Stimulated activated CD4-positive, alpha-beta T cell treated with anti-CD3 and anti-CD28 coated beads, TNF-alpha, amount 100 ng/mL, for 4 hours (primary cell): ENCODE measurements at regions not wholly inside any gene's neighbourhood (a gene's known extent, or its start where the extent isn't known, plus 50 kb on each side); places are given as distances from the start of the nearest gene placed in this dataset.

Source experiments
- DNase-seq, 3 experiments: peaks; one replicate each; pipeline ENCODE4 v3.0.0-alpha.2; 2020; ENCODE audit warnings: low read depth in 3 of 3

- DNase-seq: no peak
Observed at GRCh38 chr6:105966481-105966880, 119.7 kb upstream of the PRDM1 start.

DNA sequence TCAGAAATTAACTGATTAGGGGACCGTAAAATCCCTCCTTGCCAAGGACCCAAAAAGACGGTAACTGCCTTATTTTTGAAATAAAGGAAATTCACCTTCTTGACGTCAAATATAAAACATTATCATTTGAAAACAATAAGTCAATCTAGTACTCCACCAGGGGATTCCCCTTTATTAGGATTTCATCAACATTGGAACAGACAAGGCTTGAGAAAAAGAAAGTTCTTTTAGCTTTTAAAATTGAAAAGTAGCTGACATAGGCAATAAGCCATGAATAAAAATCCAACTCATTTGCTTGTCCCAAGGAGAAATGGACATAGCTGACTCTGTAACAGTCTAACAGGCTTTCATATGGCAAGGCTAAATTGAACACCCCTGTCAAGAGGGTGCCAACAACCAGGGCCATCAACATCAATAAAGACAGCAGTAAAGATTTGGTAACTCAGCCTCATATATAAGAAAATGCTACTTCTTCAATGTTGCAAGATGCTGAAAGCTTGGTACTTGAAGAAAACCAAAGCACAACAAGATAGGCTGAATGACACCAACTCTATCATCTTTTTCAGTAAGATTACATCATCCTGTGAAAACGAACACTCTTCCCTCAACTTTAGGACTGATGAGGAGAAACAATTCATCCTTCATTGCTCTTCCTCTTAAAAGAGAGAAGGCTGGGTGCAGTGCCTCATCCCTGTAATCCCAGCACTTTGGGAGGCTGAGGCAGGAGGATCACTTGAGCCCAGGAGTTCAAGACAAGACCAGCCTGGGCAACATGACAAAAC lies 121.0 kb upstream of the PRDM1 start:
- no peak for DNase-seq

DNA sequence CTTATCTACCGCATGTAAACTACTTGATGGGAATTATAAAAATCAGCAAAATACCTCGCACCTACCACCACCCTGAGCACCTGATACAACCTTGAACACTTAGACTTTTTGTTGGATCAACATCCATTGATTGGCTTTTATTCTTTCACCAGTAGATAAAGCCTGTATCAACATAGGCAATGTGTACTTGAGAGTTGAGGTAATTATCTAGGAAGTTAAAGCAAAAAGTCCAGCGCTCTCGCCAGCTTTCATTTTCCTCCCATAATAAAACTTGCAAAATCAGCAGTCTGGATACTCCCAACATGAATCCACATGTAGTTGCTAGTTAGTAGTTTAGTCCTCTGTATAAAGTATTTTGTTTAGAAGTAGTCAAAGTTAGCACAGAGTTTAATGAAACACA lies 132.0 kb upstream of the PRDM1 start:
- DNase-seq: no peak

DNA sequence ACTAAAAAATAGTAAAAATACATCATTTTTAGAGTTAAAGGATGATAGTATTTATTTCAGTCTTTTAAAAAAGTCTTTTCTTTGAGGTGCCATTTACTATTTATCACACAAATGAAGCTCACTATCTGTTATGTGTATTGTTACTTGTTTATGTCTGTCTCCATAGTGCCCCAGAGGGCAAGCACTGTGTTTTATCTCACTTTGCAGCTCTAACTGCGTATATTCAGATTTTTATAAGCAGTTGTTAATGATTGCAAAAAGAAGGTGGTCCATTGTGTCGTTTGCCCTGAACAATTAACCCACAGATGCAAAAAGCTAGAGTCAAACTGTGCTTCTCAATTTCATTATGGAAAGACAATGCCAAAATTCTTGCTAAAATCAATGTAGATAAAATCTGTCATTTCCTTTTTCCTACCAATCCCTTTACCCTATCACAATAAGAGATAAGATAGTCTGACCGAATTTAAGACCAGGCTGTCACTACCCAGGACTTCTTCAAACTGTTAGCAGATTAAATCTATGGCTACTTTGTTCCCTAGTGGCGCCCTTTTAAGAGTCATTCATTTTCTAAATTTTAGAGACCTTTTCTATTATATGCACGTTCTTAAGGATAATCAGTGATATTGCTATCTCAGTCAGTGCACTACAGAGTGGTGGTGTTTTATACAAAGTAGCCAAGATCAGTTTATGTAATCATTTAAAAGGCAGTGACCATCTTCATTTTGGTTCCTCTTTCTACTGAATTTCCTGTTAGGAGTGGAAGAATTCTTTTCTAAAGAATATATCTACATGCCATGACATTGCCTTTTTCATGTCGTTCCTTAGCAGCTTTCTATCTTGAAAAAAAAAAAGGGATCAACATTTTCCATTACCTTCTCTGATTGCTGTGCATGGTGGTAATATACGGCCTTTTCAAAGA lies 133.1 kb upstream of the PRDM1 start:
- DNase-seq: no peak

DNA sequence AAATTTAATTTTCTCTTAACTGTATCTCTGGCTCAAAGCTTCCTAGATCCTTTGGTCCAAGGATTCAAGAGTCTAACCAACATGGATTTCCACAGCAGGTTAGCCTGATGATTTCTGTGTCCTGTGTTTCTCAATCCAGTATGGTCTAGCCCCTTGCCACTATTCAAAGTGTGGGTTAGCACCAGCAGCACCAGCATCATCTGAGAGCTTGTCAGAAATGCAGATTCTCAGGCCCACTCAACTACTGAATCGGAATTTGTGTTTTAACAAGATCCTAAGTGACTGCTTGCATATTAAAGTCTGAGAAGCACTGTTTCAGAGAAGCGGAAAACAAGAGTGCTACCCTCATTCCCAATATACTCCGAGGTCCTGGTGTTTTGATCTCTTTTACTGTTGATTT lies 133.8 kb upstream of the PRDM1 start:
- no peak for DNase-seq

- no peak for DNase-seq
Observed at GRCh38 chr6:105951322-105951721, 134.8 kb upstream of the PRDM1 start.

DNA sequence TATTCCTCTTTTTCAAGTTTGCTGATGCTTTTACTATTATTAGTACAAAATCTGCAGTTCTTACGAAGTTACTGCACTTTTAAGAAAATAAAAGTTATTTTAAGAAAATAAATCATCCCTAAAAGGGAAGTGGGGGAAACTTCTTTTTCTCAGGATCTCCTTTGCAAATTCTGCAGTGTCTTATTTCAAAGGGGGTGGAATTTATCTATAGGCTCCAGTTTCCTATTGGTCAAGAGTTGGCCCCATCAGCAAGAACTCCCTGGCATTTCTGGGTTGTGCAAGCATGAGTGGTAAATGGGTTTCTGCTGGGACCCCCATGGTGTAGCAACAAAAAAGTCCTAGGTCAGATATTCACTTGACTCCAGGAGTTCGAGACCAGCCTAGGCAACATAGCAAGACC lies 136.3 kb upstream of the PRDM1 start:
- no peak for DNase-seq

- no peak for DNase-seq
Observed at GRCh38 chr6:105943514-105943913, 142.6 kb upstream of the PRDM1 start.

GRCh38 chr6:105941621-105942412 lies 144.3 kb upstream of the PRDM1 start:
- DNase-seq: no peak

DNA sequence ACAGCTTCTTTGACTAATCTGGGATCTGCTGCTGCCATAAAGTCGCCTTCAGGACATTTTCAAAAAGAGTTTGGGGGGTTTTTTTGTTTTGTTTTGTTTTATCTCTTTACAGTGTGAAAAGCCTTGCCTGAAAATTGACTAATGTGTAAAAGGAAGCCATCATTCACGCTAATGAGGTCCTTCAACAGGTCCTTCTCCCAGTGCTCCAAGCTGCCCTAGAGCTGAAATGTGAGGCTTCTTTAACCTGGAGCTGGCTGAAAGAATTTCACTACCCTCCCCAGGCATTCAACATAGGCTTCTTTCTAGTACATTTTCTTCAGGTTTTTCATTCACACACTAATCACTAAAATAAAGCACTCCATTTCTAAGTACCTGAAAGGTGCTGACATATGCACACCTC lies 145.1 kb upstream of the PRDM1 start:
- DNase-seq: no peak

DNA sequence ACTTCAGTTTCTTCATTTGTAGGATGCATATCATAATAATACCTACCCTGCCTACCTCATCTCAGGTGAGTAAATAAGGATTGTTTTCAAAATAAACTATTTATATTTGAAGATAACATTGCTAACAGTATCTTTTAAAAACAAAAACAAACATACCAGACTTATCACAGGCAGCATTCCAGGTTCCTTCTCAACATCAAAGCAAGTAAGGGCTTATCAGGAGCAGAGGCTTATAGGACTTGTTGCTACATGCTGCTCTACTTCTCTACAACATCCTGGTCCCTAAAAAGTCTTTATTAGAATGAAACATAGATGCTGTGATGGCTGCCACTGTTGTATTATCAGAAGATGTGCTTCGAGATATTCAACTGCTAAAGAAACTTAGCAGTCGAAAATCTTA lies 149.2 kb upstream of the PRDM1 start:
- DNase-seq: no peak

GRCh38 chr6:105935416-105935815 lies 150.7 kb upstream of the PRDM1 start:
- no peak for DNase-seq

DNA sequence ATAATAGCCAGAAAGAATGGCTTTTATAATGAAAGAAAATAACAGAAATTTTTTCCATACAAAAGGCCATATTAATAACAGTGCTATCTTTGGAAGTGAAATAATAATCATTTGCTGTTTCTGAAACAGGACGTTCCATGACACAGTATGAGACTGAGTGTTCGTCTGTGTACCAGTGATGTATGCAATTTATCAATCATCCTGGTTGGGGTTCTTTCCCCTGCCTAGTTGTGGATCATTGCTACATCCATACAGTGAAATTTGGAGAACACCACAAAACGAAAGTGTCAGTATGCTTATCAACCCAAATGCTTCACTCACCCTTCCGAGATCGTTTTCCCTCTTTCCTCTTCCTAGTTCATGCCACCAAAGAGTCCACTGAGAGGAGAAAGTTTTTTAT lies 151.4 kb upstream of the PRDM1 start:
- no peak for DNase-seq

- DNase-seq: no peak
Observed at GRCh38 chr6:105932440-105932839, 153.7 kb upstream of the PRDM1 start.

DNA sequence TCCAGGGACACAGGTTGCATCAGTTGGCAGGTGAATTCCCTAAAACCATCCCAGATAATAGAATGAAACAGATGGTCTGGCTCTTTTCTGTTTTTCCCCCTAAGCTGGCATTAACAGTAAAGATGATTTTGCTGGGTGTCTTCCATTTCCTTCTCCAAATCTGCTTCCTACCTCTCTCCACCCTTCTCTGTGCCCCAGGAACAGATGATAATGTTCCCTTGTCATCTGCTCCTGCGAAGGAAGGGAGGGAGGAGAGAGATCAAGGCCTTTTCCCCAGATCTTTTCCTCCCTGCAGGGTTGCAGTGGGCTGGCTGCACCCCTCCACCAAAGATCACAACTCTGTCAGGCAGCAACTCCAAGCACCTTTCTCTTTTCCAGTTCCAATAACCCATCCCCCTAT lies 156.5 kb upstream of the PRDM1 start:
- no peak for DNase-seq

DNA sequence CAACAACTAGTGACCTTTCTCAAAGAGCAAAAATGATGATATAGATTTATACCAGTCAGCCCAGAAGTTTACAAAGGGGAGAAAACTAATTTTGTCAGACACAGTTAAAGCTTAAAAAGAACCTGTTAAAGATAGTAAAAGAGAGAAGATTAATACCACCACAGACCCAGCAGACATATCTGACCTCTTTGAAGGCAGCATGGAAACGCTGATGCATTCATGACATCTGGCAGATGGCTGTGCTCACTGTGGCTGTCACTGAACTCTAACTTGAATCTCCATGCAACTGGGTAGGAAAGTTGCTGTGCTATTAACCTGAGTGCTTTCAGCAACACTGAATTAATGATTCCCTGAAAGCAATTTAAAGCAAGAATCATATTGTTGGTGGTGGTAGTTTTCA lies 159.8 kb upstream of the PRDM1 start:
- DNase-seq: no peak

- no peak for DNase-seq
Observed at GRCh38 chr6:105925706-105926105, 160.4 kb upstream of the PRDM1 start.

- DNase-seq: no peak
Observed at GRCh38 chr6:105921781-105922180, 164.4 kb upstream of the PRDM1 start.

- DNase-seq: no peak
Observed at GRCh38 chr6:105920071-105920470, 166.1 kb upstream of the PRDM1 start.

DNA sequence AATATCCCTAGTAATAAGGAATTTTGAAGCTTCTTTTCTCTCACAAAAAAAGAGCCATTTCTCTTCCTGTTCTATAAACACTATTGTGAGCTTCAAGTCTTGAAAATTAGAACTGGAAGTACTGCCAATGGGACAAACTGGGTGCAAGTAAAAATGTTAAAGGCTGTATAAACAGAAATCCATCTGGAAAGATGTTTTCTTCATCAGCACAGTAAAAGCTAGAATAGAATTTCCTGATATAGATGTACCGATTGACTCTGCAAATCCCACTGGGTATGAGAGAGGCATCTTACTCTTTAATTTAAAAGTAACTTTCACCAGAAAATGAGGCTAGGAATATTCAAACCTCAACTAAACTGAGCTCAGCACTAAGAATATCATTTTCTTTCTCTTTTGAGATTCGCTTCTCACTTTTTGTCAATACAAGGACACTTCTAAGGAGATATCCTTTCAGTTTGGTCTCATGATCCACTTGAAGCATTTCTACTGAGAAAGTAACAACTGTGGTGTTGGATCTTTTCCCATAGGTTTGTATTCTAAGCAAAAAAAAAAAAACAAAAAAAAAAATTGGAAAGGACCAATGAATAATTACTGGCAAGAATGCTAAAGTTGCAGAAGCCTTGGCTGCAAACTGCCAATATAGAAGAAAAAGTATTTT lies 169.0 kb upstream of the PRDM1 start:
- DNase-seq: no peak

GRCh38 chr6:105911106-105911629 lies 175.0 kb upstream of the PRDM1 start:
- DNase-seq: no peak
